M059J (cell line): ENCODE measurements at regions not wholly inside any gene's neighbourhood (a gene's known extent, or its start where the extent isn't known, plus 50 kb on each side); places are given as distances from the start of the nearest gene placed in this dataset.

Experiments used
- DNase-seq: peaks from one replicate; pipeline ENCODE4 v3.0.0-alpha.2; 2012; ENCODE audit warnings: low read depth

DNA sequence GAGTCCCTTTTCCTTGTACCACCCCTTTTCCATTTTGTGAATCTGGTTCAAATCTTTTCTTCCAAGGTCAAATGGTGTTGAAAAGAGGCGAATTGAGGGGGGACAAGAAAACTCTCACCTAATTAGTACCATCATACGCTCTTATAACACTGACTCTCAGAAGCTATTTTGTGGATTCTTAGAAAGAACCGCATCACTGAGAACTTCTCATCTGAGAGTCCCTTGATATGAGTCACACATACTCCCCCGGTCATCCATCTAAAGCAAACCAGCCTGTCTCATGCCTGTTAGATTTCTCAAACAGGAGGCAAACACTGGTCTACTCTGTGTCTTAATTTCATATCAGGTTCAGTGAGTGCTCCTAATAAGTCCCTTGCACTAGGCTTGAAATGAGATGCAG, 76.5 kb upstream of the SPRED1 start:
- peak; percentile 48 for DNase-seq

DNA sequence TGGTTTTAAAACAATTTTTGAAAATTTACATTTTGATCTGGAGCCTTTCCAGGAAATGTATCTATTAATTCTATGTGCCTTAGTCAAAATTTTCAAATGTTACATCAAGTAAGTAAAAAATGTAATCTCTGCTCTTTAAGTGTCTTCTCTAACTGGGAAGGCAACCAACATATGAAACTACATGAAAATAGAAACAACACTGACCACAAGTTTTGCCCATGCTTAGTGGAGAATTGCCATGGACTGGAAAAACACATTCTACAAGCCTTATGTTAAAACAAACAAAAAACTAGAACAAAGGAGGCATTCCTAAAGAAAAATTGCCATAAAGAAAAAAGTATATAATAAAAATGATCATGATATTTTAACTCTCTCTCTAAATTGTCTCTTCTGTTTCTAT, 75.9 kb upstream of the SPRED1 start:
- DNase-seq, result no peak

DNA sequence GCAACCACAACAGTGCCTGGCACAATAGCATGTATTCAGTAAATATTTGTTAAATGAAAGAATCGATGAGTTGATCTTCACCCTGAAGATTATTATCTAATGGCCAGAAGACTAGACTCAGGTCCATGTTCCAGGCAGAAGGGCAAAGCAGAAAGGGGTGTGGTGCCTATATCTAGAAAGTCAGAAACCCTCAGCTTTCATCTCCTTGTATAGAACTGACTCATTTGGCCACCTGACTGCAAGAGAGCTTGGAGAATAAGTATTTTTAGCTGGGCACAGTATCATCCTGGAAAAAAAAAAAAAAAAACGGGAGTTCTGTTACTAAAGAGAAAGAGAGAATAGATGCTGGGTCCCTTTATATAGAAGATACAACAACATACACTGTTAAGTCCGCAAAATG, 69.7 kb upstream of the SPRED1 start:
- DNase-seq, result no peak

DNA sequence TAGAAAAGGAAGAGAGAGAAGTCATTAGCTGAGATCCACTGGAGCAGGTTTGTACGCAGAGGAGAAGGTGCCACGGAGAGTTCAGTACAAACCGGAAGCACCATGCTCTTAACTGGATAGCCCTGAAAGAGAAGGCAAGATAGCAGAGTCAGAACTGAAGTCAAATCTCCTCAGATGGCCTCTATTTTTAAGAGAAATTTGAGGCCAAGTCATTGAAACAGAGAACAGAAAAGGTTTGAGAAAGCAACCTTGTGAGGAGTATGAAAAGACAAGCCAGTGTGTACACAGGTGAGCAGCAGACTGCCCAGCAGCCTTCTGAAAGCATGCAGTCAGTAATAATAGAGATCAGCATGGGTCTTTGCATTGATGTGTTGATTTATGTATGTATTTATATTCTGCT, 66.1 kb upstream of the SPRED1 start:
- no peak for DNase-seq

DNA sequence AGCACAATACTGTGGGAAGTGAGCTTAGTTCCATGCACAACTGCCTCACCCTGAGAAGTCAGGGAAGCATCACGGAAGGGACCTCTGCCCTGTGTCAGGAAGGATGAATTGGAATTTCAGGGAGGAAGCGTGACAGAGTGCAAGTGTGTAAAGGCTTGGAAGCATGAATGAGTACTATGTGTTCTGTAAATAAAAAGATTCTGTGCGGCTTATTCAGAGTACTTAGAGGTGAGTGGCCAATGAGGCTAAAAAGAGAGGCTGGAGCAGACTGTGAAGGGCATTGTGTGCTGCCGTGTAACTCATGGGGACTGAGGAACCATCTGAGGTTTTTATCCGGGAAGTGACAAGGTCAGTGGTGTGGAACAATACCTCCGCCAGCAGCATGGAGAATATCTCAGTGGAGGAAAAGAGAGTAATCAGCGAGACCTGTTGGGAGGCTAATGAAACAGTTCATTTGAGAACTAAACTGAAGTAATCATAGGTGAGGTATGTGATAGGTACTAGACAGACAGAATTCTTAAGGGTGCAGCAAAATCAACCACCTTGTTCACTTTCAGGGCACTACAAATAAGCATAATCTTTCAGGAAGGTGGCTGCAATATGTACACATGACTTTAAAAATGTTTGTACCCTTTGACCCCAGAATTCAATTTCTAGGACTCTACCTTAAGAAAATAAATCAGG, 64.9 kb upstream of the SPRED1 start:
- no peak for DNase-seq

DNA sequence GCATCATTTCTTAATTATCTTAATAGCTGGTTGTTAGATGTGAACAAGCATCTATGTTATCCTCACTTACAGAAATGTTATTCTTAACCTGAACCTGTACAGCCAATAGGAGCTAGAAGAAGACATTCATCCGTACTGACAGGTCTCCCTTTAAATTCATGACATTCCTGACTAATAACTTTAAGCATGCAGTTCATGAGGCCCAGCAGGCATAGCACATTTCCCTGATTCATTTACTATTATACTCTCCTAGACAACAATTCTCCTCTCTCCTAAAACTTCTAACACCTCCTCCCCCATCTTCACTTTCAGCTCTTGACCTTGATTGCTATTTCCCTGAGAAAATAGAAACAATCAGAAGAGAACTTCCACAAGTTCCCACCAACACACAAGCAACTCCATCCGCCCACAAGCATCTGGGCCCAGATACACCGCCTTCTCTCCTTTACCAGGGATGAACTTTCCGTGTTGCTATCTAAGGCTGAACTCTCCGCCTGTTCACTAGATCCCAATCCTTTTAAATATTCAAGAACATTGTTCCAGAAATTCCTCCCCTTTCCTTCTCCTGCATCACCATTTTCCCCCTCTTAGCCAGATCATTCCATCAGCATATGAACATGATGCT, 62.9 kb upstream of the SPRED1 start:
- peak; percentile 7 for DNase-seq

DNA sequence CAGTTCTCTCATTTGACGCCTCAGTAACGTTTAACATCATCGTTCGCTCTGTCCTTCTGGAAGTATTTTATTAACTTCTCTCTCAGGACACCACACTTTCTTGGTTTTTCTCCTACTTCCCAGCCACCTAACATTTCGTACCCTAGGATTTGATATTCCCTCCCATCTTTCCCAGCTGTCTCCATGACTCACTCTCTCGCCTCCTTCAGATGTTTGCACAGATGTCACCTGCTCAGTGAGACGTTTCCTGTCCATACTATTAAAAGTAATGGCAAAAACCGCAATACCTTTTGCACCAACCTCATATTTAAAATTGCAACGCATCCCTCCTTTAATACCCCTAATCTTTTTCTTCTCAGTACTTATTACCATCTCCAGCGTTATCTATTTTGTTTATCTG, 62.1 kb upstream of the SPRED1 start:
- no peak for DNase-seq

DNA sequence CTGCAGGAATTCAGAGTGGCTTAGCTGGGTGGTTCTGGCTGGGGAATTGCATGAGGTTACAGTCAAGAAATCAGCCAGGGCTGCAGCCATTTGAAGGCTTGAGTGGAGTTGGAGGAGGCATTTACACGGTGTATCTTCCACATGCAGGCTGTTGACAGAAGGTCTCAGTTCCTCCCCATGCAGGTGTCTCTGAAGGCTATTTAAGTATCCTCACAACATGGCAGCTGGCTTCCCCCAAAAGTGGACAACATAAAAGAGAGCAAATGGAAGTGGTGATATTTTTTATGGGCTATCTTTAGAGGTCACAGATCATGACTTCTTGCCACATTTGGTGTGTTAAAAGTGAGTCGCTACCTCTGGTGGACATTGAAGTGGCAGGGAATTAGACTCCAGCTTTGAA, 60.1 kb upstream of the SPRED1 start:
- DNase-seq, result no peak

DNA sequence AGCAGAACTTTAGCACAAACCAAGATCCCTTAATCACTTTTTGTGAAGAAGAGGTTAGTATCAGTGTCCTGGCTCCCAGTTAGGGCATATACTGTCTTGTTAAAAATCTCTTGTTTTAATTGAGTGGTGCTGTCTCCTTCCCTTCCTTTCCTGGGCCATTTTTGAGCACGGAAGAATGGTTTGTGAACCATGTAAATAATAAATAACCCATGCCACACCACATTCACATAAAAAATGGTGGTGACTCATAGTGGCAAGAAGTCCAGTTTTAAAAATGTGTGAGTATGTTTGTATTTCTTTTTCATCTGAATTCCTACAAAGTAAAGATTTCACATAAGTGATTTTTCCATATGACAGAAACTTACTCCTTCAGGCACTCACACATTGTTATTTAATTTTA, 59.1 kb upstream of the SPRED1 start:
- peak; percentile 51 for DNase-seq

DNA sequence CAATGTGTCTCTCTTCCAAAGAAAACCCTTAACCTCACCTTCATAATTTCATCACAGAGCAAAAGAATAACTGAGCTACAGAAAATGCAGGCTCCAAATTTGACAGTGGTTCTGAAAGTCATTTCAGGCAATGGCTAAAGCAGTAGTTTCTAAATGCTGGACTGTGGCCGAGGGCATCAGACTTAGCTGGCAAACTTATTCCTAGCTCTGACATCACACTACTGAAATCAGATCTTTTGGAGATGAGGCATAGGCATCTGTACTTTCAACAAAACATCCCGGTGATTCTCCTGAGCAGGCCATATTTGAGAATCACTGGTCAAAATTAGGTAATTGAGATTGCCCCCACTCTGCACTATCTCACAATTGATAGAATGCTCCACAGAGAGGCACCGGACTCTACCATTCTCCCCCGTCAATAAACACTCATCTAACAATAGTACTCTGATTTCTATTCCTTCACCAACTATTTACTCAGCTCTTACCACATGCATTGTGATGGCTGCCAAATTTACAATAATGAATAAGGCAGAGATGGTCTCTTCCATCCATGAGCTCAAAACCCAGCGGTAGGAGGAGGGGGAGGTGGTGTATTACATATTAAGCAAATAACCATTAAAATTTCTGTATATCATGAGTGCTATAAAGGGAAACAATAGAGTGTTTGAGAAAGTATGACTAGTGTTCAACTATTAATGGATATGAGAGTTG, 57.3 kb upstream of the SPRED1 start:
- DNase-seq, result no peak

DNA sequence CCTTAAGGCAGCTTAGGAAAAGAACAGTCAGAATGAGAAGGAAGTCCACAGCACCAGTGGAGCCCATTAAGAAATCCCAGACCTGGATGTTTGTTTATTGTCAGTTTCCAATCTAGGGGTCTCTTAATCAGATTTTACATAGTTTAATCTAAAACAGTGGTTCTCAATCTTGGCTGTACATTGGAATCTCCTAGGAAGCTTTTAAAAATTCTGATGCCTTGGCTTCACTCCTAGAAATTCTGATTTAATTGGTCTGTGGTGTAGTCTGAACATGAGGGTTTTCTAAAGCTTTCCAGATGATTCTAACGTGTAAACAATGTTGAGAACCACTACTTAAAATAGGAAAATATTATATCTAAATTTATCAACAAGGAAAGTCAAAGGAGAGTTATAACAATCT, 56.6 kb upstream of the SPRED1 start:
- no peak for DNase-seq

DNA sequence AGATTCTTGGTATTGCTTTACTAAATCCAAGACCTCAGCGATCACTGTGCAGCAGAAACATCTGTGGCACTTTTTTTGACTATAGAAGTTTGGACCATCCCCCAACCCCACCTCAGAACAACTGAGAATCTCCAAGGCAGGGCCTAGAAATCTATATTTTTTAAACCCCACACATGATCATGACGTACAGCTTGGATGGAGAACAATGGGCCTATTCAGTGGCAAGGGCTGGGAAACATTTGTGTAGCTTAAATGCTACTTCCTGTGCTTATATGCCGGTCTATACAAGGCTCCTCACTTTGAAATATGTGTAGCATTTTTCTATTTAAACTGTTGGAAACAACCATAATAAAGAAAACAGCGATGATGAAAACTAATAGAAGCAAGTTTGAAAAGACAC, 55.1 kb upstream of the SPRED1 start:
- DNase-seq, result no peak

DNA sequence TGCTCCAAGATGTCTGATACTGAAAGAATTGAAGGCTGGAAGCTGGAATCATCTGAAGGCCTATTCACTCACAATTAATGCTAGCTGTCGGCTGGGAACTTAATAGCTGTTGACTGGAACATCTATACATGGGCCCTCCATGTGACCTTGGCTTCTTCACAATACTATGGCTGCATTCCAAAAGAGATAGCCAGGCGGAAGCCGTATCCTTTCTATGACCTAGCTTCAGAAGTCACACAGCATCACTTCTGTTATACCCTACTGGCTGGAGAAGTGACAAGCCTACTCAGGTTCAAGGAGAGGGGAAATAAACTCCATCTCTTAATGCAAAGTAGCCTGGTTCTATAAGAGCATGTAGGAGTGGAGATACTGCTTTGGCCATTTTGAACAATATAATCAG, 50.9 kb upstream of the SPRED1 start:
- no peak for DNase-seq

DNA sequence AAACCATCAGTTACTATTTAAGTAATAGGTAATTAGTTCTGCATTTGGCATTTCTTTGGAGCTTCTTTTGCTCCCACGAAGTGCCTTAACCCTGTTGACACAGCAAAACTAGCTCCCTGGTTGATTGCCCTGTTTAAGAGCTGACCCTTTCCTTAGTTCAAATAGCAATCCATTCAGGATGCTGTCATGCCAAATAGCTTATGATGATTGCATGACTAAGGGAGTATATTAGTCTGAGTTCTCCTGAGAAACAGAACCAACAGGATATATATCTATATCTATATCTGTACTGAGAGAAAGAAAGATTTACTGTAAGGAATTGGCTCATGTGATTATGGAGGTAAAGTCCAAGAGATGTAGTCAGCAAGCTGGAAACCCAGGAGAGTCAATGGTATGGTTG, 50.3 kb upstream of the SPRED1 start:
- no peak for DNase-seq
